ENCODE measurements at regions not wholly inside any gene's neighbourhood (a gene's known extent, or its start where the extent isn't known, plus 50 kb on each side); places are given as distances from the start of the nearest gene placed in this dataset.

GRCh38 chr18:64806691-64807090 lies 657.8 kb upstream of the LINC00305 start:
- intact Hi-C loops (cut with DNase I): no loop called here
- Histone ChIP-seq H3K27me3 (no peaks in the 10 kb centered on the region), H3K4me1 (replicated peaks in 1 of 2) (no peaks in the 10 kb centered on the region), H3K4me3 (no peak overlapping the region), H3K27ac (no peak overlapping the region), H3K36me3 (replicated peaks in 1 of 2) (no peaks in the 10 kb centered on the region), H3K9me3 (replicated peaks in 1 of 3) (no peaks in the 10 kb centered on the region)
- TF ChIP-seq CTCF (IDR thresholded peaks at IDR 0.05) (no peak), POLR2A (IDR thresholded peaks at IDR 0.05) (no peak)
- WGBS, 4 donors: 81 to 91% (median 87%) methylated on average over 5 of the region's 5 CpGs
- DNase-seq: no peak

- H3K4me3 ChIP-seq: no peak overlapping the region
- no peaks in the 10 kb centered on the region for H3K27me3 ChIP-seq
- TF ChIP-seq POLR2A (IDR thresholded peaks at IDR 0.05): no peak
- no peak for TF ChIP-seq CTCF (IDR thresholded peaks at IDR 0.05)
- no peaks in the 10 kb centered on the region for H3K9me3 ChIP-seq (replicated peaks in 1 of 3)
- no peak overlapping the region for H3K27ac ChIP-seq
- no peak for DNase-seq
- no peaks in the 10 kb centered on the region for H3K4me1 ChIP-seq (replicated peaks in 1 of 2)
- H3K36me3 ChIP-seq (replicated peaks in 1 of 2): no peaks in the 10 kb centered on the region
- intact Hi-C loops (cut with DNase I): no loop called here
- WGBS, 4 donors: 76 to 85% (median 78%) methylated on average over 2 of the region's 2 CpGs
Observed at GRCh38 chr18:64806232-64806631, 657.3 kb upstream of the LINC00305 start.

GRCh38 chr18:64803471-64803870 lies 654.6 kb upstream of the LINC00305 start:
- Histone ChIP-seq H3K4me3 (no peak overlapping the region), H3K27ac (no peak overlapping the region), H3K27me3 (no peaks in the 10 kb centered on the region), H3K36me3 (replicated peaks in 1 of 2) (no peaks in the 10 kb centered on the region), H3K4me1 (replicated peaks in 1 of 2) (no peaks in the 10 kb centered on the region), H3K9me3 (replicated peaks in 1 of 3) (no peaks in the 10 kb centered on the region)
- no peak for TF ChIP-seq POLR2A (IDR thresholded peaks at IDR 0.05)
- TF ChIP-seq CTCF (IDR thresholded peaks at IDR 0.05): no peak
- 87 to 100% (median 91%) methylated on average over 1 of the region's 1 CpG for WGBS, 4 donors
- intact Hi-C loops (cut with DNase I): no loop called here
- no peak for DNase-seq

- intact Hi-C loops (cut with DNase I): no loop called here
- no peaks in the 10 kb centered on the region for H3K9me3 ChIP-seq (replicated peaks in 1 of 3)
- H3K27me3 ChIP-seq: no peaks in the 10 kb centered on the region
- H3K4me3 ChIP-seq: no peak overlapping the region
- H3K4me1 ChIP-seq (replicated peaks in 1 of 2): no peaks in the 10 kb centered on the region
- no peak overlapping the region for H3K27ac ChIP-seq
- H3K36me3 ChIP-seq (replicated peaks in 1 of 2): no peaks in the 10 kb centered on the region
- no peak for DNase-seq
- TF ChIP-seq POLR2A (IDR thresholded peaks at IDR 0.05) (no peak), CTCF (IDR thresholded peaks at IDR 0.05) (no peak)
Observed at GRCh38 chr18:64800151-64800550, 651.3 kb upstream of the LINC00305 start.

All from adrenal gland (tissue), 9 donors.